Cardiac muscle cell (in vitro differentiated cells and primary cell): ENCODE measurements at regions not wholly inside any gene's neighbourhood (a gene's known extent, or its start where the extent isn't known, plus 50 kb on each side); places are given as distances from the start of the nearest gene placed in this dataset.

Experiments used
- DNase-seq, 2 donors: peaks; one replicate each; pipeline versions ENCODE4 v3.0.0 to v3.0.0-alpha.2; 2010 to 2017; ENCODE audit warnings: low read depth in 1 of 2, low spot score in 1 of 2
- H3K27ac ChIP-seq: fragments of 200-600 bp; sonication (generic); 2 replicates; pipeline ENCODE4 v1.5.1; 2016
- H3K27me3 ChIP-seq: fragments of 200-600 bp; sonication (generic); 2 replicates; pipeline ENCODE4 v1.6.0; 2016; ENCODE audit warnings: control low read depth
- H3K36me3 ChIP-seq: fragments of 200-600 bp; sonication (generic); 2 replicates; pipeline ENCODE4 v1.5.1; 2016; ENCODE audit warnings: control low read depth
- H3K4me1 ChIP-seq: fragments of 200-600 bp; sonication (generic); 2 replicates; pipeline ENCODE4 v1.8.1; 2017; ENCODE audit warnings: low read depth, mild to moderate bottlenecking, mixed run types
- H3K4me3 ChIP-seq: fragments of 200-600 bp; sonication (generic); 2 replicates; pipeline ENCODE4 v1.5.1; 2016; ENCODE audit warnings: mild to moderate bottlenecking
- H3K9me3 ChIP-seq: fragments of 200-600 bp; sonication (generic); 2 replicates; pipeline ENCODE4 v1.5.1; 2017; ENCODE audit warnings: low read depth, mild to moderate bottlenecking, control low read depth
- CTCF ChIP-seq: IDR thresholded peaks from 2 replicates; pipeline ENCODE4 v1.5.1; 2012; ENCODE audit warnings: low read depth, mild to moderate bottlenecking, low read length

GRCh38 chr3:55235416-55235815 is 251.7 kb downstream of the WNT5A start:
- Histone ChIP-seq H3K36me3 (no peaks in the 10 kb centered on the region), H3K27me3 (no peaks in the 10 kb centered on the region), H3K4me1 (no peaks in the 10 kb centered on the region), H3K27ac (no peak overlapping the region), H3K4me3 (no peak overlapping the region), H3K9me3 (no peaks in the 10 kb centered on the region)
- no peak for DNase-seq
- TF ChIP-seq CTCF: no peak

DNA sequence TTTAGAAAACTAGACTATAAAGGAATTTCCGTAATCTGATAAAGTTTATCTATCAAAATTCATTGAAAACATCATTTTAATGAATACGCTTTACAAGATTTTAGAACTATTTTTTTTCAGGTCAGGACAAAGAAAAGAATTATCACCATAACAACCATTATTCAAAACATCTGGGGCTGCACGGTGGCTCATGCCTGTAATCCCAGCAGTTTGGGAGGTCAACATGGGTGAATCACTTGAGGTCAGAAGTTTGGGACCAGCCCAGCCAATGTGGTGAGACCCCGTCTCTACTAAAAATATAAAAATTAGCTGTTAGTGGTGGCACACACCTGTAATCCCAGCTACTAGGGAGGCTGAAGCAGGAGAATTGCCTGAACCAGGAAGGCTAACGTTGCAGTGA is 260.4 kb downstream of the WNT5A start:
- H3K36me3 ChIP-seq: no peaks in the 10 kb centered on the region
- no peak overlapping the region for H3K4me3 ChIP-seq
- no peaks in the 10 kb centered on the region for H3K4me1 ChIP-seq
- no peak for DNase-seq
- H3K9me3 ChIP-seq: no peaks in the 10 kb centered on the region
- H3K27ac ChIP-seq: no peak overlapping the region
- no peak for TF ChIP-seq CTCF
- no peaks in the 10 kb centered on the region for H3K27me3 ChIP-seq

- DNase-seq: no peak
- no peaks in the 10 kb centered on the region for H3K9me3 ChIP-seq
- no peak overlapping the region for H3K4me3 ChIP-seq
- no peaks in the 10 kb centered on the region for H3K36me3 ChIP-seq
- no peaks in the 10 kb centered on the region for H3K4me1 ChIP-seq
- TF ChIP-seq CTCF: no peak
- H3K27me3 ChIP-seq: no peaks in the 10 kb centered on the region
- no peak overlapping the region for H3K27ac ChIP-seq
Observed at GRCh38 chr3:55218577-55218976, 268.5 kb downstream of the WNT5A start.

- Histone ChIP-seq H3K4me3 (no peak overlapping the region), H3K27me3 (no peaks in the 10 kb centered on the region), H3K4me1 (no peaks in the 10 kb centered on the region), H3K9me3 (no peaks in the 10 kb centered on the region), H3K27ac (no peak overlapping the region), H3K36me3 (no peaks in the 10 kb centered on the region)
- TF ChIP-seq CTCF: no peak
- no peak for DNase-seq
Observed at GRCh38 chr3:55207744-55208143, 279.4 kb downstream of the WNT5A start.

GRCh38 chr3:55205990-55206389 is 278.1 kb upstream of the LRTM1 start:
- no peak for TF ChIP-seq CTCF
- Histone ChIP-seq H3K27me3 (no peaks in the 10 kb centered on the region), H3K27ac (no peak overlapping the region), H3K9me3 (no peaks in the 10 kb centered on the region), H3K36me3 (no peaks in the 10 kb centered on the region), H3K4me1 (no peaks in the 10 kb centered on the region), H3K4me3 (no peak overlapping the region)
- no peak for DNase-seq

- Histone ChIP-seq H3K27ac (no peak overlapping the region), H3K4me1 (no peaks in the 10 kb centered on the region), H3K27me3 (no peaks in the 10 kb centered on the region), H3K4me3 (no peak overlapping the region), H3K36me3 (no peaks in the 10 kb centered on the region), H3K9me3 (no peaks in the 10 kb centered on the region)
- DNase-seq: peak in 1 of 2 donors; percentile 39
- no peak for TF ChIP-seq CTCF
Observed at GRCh38 chr3:55204417-55204816, 276.6 kb upstream of the LRTM1 start.
